GM23248 (cell line): ENCODE measurements at regions not wholly inside any gene's neighbourhood (a gene's known extent, or its start where the extent isn't known, plus 50 kb on each side); places are given as distances from the start of the nearest gene placed in this dataset.

ENCODE experiments used
- DNase-seq: peaks from one replicate; pipeline ENCODE4 v3.0.0-alpha.2; 2015
- H2AFZ ChIP-seq: fragments of 200-600 bp; sonication (generic); 2 replicates; pipeline ENCODE4 v1.6.1; 2016; ENCODE audit warnings: antibody characterized with exemption
- H3F3A ChIP-seq: fragments of 200-600 bp; sonication (generic); 2 replicates; pipeline ENCODE4 v1.6.1; 2016; ENCODE audit warnings: mild to moderate bottlenecking, antibody characterized with exemption, mixed run types; ENCODE audit not compliant: insufficient read depth
- H3K27ac ChIP-seq: fragments of 200-600 bp; sonication (generic); 2 replicates; pipeline ENCODE4 v1.5.1; 2016; ENCODE audit warnings: mild to moderate bottlenecking
- H3K27me3 ChIP-seq: fragments of 200-600 bp; sonication (generic); replicated peaks from 2 replicates; pipeline ENCODE4 v1.6.1; 2016; ENCODE audit warnings: mild to moderate bottlenecking; ENCODE audit not compliant: insufficient read depth
- H3K36me3 ChIP-seq: fragments of 200-600 bp; sonication (generic); 2 replicates; pipeline ENCODE4 v1.6.1; 2016; ENCODE audit warnings: low read depth, mild to moderate bottlenecking
- H3K4me1 ChIP-seq: fragments of 200-600 bp; sonication (generic); 2 replicates; pipeline ENCODE4 v1.6.1; 2016; ENCODE audit warnings: mild to moderate bottlenecking; ENCODE audit not compliant: insufficient read depth
- H3K4me2 ChIP-seq: fragments of 200-600 bp; sonication (generic); one replicate; pipeline ENCODE4 v1.6.1; 2016; ENCODE audit warnings: mild to moderate bottlenecking; ENCODE audit not compliant: unreplicated experiment
- H3K4me3 ChIP-seq: fragments of 200-600 bp; sonication (generic); 2 replicates; pipeline ENCODE4 v1.5.1; 2016; ENCODE audit warnings: mild to moderate bottlenecking
- H3K79me2 ChIP-seq: fragments of 200-600 bp; sonication (generic); 2 replicates; pipeline ENCODE4 v1.6.1; 2016; ENCODE audit warnings: mild to moderate bottlenecking; ENCODE audit not compliant: insufficient read depth
- H3K9ac ChIP-seq: fragments of 200-600 bp; sonication (generic); 2 replicates; pipeline ENCODE4 v1.6.1; 2016; ENCODE audit warnings: mild to moderate bottlenecking
- H3K9me2 ChIP-seq: fragments of 200-600 bp; sonication (generic); 2 replicates; pipeline ENCODE4 v1.6.1; 2016; ENCODE audit warnings: mixed run types, mild to moderate bottlenecking, moderate library complexity; ENCODE audit not compliant: insufficient read depth
- H3K9me3 ChIP-seq: fragments of 200-600 bp; sonication (generic); one replicate; pipeline ENCODE4 v1.6.1; 2017; ENCODE audit warnings: low read depth
- H4K20me1 ChIP-seq: fragments of 200-600 bp; sonication (generic); 2 replicates; pipeline ENCODE4 v1.6.0; 2016; ENCODE audit not compliant: insufficient read depth
- EZH2 ChIP-seq: fragments of 200-600 bp; sonication (generic); IDR thresholded peaks from 2 replicates; pipeline ENCODE4 v1.6.1; 2018; ENCODE audit warnings: antibody characterized with exemption, mild to moderate bottlenecking; ENCODE audit not compliant: insufficient read depth, poor library complexity, severe bottlenecking
- EZH2phosphoT487 ChIP-seq: fragments of 200-600 bp; sonication (generic); IDR thresholded peaks from 2 replicates; pipeline ENCODE4 v1.6.1; 2018; ENCODE audit warnings: antibody characterized with exemption, moderate library complexity, mild to moderate bottlenecking, low read depth; ENCODE audit not compliant: insufficient read depth
- WGBS, 2 experiments: methylation state at CpG; one replicate each; pipeline ENCODE4 v1.1.6; 2015 to 2017; ENCODE audit warnings: low lambda C conversion rate in 2 of 2, low coverage in 1 of 2; ENCODE audit errors: missing lambda C conversion rate in 2 of 2; 5-methylcytosine and 5-hydroxymethylcytosine counted together
- in situ Hi-C: fragments of 300-500 bp; cut with MboI; formaldehyde crosslinking; loops from 2 replicates; pipeline ENCODE4 v1.15.0; 2020

- Histone ChIP-seq H3K9me3 (no peaks in the 10 kb centered on the region), H3K9ac (no peak overlapping the region), H3K9me2 (no peaks in the 10 kb centered on the region; the same call in 1 of the 2 replicates), H2AFZ (no peak overlapping the region), H4K20me1 (no peaks in the 10 kb centered on the region), H3K79me2 (no peaks in the 10 kb centered on the region), H3K4me1 (no peaks in the 10 kb centered on the region), H3K27ac (no peak overlapping the region), H3F3A (no peaks in the 10 kb centered on the region), H3K36me3 (no peaks in the 10 kb centered on the region), H3K4me3 (no peak overlapping the region), H3K27me3 (no peaks in the 10 kb centered on the region), H3K4me2 (no peak overlapping the region)
- in situ Hi-C loops, result no loop called here
- DNase-seq, result no peak
- 5 to 7% methylated on average over 4 of the region's 4 CpGs for WGBS, 2 experiments
- TF ChIP-seq EZH2 (no peak), EZH2phosphoT487 (no peak)
Measured at GRCh38 chr6:23370051-23370450, 756.0 kb upstream of the NRSN1 start.

GRCh38 chr6:23371132-23371915 is 754.7 kb upstream of the NRSN1 start:
- H4K20me1 ChIP-seq, result no peaks in the 10 kb centered on the region
- WGBS, 2 experiments, result 49 to 55% methylated on average over 4 of the region's 4 CpGs
- in situ Hi-C loops, result no loop called here
- no peak for DNase-seq
- H3K4me3 ChIP-seq, result no peak overlapping the region
- no peaks in the 10 kb centered on the region for H3K79me2 ChIP-seq
- H3K9ac ChIP-seq, result no peak overlapping the region
- TF ChIP-seq EZH2, result no peak
- no peak for TF ChIP-seq EZH2phosphoT487
- H3K36me3 ChIP-seq, result no peaks in the 10 kb centered on the region
- no peaks in the 10 kb centered on the region; the same call in 1 of the 2 replicates for H3K9me2 ChIP-seq
- H3K27ac ChIP-seq, result no peak overlapping the region
- no peak overlapping the region for H2AFZ ChIP-seq
- no peaks in the 10 kb centered on the region for H3K9me3 ChIP-seq
- H3K4me2 ChIP-seq, result no peak overlapping the region
- H3K27me3 ChIP-seq, result no peaks in the 10 kb centered on the region
- no peaks in the 10 kb centered on the region for H3F3A ChIP-seq
- H3K4me1 ChIP-seq, result no peaks in the 10 kb centered on the region

GRCh38 chr6:23377830-23378229 is 748.2 kb upstream of the NRSN1 start:
- Histone ChIP-seq H3K36me3 (no peaks in the 10 kb centered on the region), H3K9me3 (no peaks in the 10 kb centered on the region), H3K4me1 (no peaks in the 10 kb centered on the region), H3K27me3 (no peaks in the 10 kb centered on the region), H3K4me2 (no peak overlapping the region), H2AFZ (no peak overlapping the region), H3K79me2 (no peaks in the 10 kb centered on the region), H4K20me1 (no peaks in the 10 kb centered on the region), H3K27ac (no peak overlapping the region), H3K9me2 (no peaks in the 10 kb centered on the region), H3K4me3 (no peak overlapping the region), H3F3A (no peaks in the 10 kb centered on the region), H3K9ac (no peak overlapping the region)
- DNase-seq, result no peak
- TF ChIP-seq EZH2, result no peak
- TF ChIP-seq EZH2phosphoT487, result no peak
- in situ Hi-C loops, result no loop called here

- 30 to 31% methylated on average over 3 of the region's 3 CpGs for WGBS, 2 experiments
- no peaks in the 10 kb centered on the region for H3K9me3 ChIP-seq
- TF ChIP-seq EZH2phosphoT487, result no peak
- TF ChIP-seq EZH2, result no peak
- no peak overlapping the region for H3K4me3 ChIP-seq
- H3K9me2 ChIP-seq, result no peaks in the 10 kb centered on the region
- no peak overlapping the region for H2AFZ ChIP-seq
- H3K27ac ChIP-seq, result no peak overlapping the region
- no peaks in the 10 kb centered on the region for H3K36me3 ChIP-seq
- in situ Hi-C loops, result no loop called here
- no peaks in the 10 kb centered on the region for H3K4me1 ChIP-seq
- H3K27me3 ChIP-seq, result no peaks in the 10 kb centered on the region
- H3F3A ChIP-seq, result no peaks in the 10 kb centered on the region
- H4K20me1 ChIP-seq, result no peaks in the 10 kb centered on the region
- H3K79me2 ChIP-seq, result no peaks in the 10 kb centered on the region
- H3K9ac ChIP-seq, result no peak overlapping the region
- DNase-seq, result no peak
- no peak overlapping the region for H3K4me2 ChIP-seq
Measured at GRCh38 chr6:23380465-23380864, 745.5 kb upstream of the NRSN1 start.
